ENCODE measurements at regions not wholly inside any gene's neighbourhood (a gene's known extent, or its start where the extent isn't known, plus 50 kb on each side); places are given as distances from the start of the nearest gene placed in this dataset.

DNA sequence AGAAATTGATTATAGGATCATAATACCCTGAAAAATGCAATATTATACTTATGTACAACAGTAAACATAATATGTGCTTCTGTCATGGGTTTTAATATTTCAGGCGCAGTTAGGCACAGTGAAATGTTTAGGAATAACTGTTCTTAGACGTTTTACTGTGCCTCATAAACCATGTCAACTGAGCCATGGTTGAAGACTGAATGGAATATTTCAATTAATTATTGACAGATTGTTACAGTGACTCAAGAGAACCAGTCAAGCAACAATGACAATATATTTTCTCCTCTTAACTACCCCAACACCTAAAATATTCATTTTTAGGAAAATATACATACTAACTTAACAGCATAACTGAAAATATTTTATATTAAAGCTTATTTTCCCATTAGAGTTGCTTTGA is 852.7 kb upstream of the FRG1 start:
- WGBS = 90% methylated on average over 2 of the region's 2 CpGs

GRCh38 chr4:189088780-189089179 is 851.9 kb upstream of the FRG1 start:
- H3K4me1 ChIP-seq (ENCODE audit: insufficient read depth, low read length) = no peaks in the 10 kb centered on the region; the same call in 1 of the 2 replicates
- no peaks in the 10 kb centered on the region for H3K27me3 ChIP-seq (ENCODE audit: insufficient read depth, low read length)
- WGBS = 94% methylated on average over 5 of the region's 5 CpGs
- H3K4me3 ChIP-seq (ENCODE audit: low read length) = no peak overlapping the region
- no peak overlapping the region for H3K27ac ChIP-seq (ENCODE audit: low read depth, low read length)
- no peak overlapping the region for H3K9ac ChIP-seq (ENCODE audit: low read depth, low read length)
- no peaks in the 10 kb centered on the region for H3K36me3 ChIP-seq (ENCODE audit: insufficient read depth, low read length)
- H3K9me3 ChIP-seq (ENCODE audit: insufficient read depth, low read depth, low read length) = no peaks in the 10 kb centered on the region

More for the DNA sequence above, 852.7 kb upstream of the FRG1 start:
- H3K4me3 ChIP-seq (ENCODE audit: low read length) = no peak overlapping the region
- H3K9ac ChIP-seq (ENCODE audit: low read depth, low read length) = no peak overlapping the region
- no peak overlapping the region for H3K27ac ChIP-seq (ENCODE audit: low read depth, low read length)
- H3K27me3 ChIP-seq (ENCODE audit: insufficient read depth, low read length) = no peaks in the 10 kb centered on the region
- H3K36me3 ChIP-seq (ENCODE audit: insufficient read depth, low read length) = no peaks in the 10 kb centered on the region
- H3K9me3 ChIP-seq (ENCODE audit: insufficient read depth, low read depth, low read length) = no peaks in the 10 kb centered on the region
- H3K4me1 ChIP-seq (ENCODE audit: insufficient read depth, low read length) = no peaks in the 10 kb centered on the region; the same call in 1 of the 2 replicates

- Histone ChIP-seq H3K4me3 (ENCODE audit: low read length) (no peak overlapping the region), H3K36me3 (ENCODE audit: insufficient read depth, low read length) (no peaks in the 10 kb centered on the region), H3K9ac (ENCODE audit: low read depth, low read length) (no peak overlapping the region), H3K27ac (ENCODE audit: low read depth, low read length) (no peak overlapping the region), H3K27me3 (ENCODE audit: insufficient read depth, low read length) (no peaks in the 10 kb centered on the region), H3K9me3 (ENCODE audit: insufficient read depth, low read depth, low read length) (no peaks in the 10 kb centered on the region), H3K4me1 (ENCODE audit: insufficient read depth, low read length) (no peaks in the 10 kb centered on the region; the same call in 1 of the 2 replicates)
- WGBS = no CpG with 5 or more reads among the region's 2 CpGs
These were observed 850.4 kb upstream of the FRG1 start for GRCh38 chr4:189090174-189090814.

GRCh38 chr4:189092581-189092980 is 848.1 kb upstream of the FRG1 start:
- Histone ChIP-seq H3K9ac (ENCODE audit: low read depth, low read length) (no peak overlapping the region), H3K36me3 (ENCODE audit: insufficient read depth, low read length) (no peaks in the 10 kb centered on the region), H3K4me3 (ENCODE audit: low read length) (no peak overlapping the region), H3K27me3 (ENCODE audit: insufficient read depth, low read length) (no peaks in the 10 kb centered on the region), H3K4me1 (ENCODE audit: insufficient read depth, low read length) (no peaks in the 10 kb centered on the region; the same call in 1 of the 2 replicates), H3K27ac (ENCODE audit: low read depth, low read length) (no peak overlapping the region), H3K9me3 (ENCODE audit: insufficient read depth, low read depth, low read length) (0 out of 2 replicates have a peak, but pooled peaks cover 3% of the 10 kb centered on the region)
- 92% methylated on average over 4 of the region's 4 CpGs for WGBS

DNA sequence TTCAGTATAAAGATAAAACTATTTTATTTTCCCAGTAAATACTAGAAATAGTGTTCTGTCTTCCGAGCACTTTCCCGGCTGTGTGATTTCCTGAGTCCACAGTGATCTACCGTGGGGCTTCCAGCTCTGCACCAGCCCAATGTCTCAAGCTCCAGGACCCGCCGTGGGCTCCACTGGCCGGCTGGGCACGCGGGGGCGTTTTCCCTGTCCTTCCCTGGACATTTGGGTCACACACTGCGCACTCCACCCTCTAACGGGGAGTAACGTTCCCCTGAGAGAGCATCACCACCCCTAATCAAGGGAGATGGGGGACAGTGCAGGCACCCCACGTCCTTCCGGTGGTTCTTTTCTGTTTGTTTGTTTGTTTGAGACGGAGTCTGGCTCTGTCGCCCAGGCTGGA is 844.6 kb upstream of the FRG1 start:
- Histone ChIP-seq H3K9me3 (ENCODE audit: insufficient read depth, low read depth, low read length) (0 out of 2 replicates have a peak, but pooled peaks cover 3% of the 10 kb centered on the region), H3K27me3 (ENCODE audit: insufficient read depth, low read length) (no peaks in the 10 kb centered on the region), H3K4me3 (ENCODE audit: low read length) (no peak overlapping the region), H3K4me1 (ENCODE audit: insufficient read depth, low read length) (no peaks in the 10 kb centered on the region; the same call in 1 of the 2 replicates), H3K27ac (ENCODE audit: low read depth, low read length) (no peak overlapping the region), H3K9ac (ENCODE audit: low read depth, low read length) (no peak overlapping the region), H3K36me3 (ENCODE audit: insufficient read depth, low read length) (no peaks in the 10 kb centered on the region)
- 97% methylated on average over 16 of the region's 16 CpGs for WGBS

GRCh38 chr4:189096717-189097116 is 844.0 kb upstream of the FRG1 start:
- no peaks in the 10 kb centered on the region for H3K36me3 ChIP-seq (ENCODE audit: insufficient read depth, low read length)
- 0 out of 2 replicates have a peak, but pooled peaks cover 3% of the 10 kb centered on the region for H3K9me3 ChIP-seq (ENCODE audit: insufficient read depth, low read depth, low read length)
- H3K27me3 ChIP-seq (ENCODE audit: insufficient read depth, low read length) = no peaks in the 10 kb centered on the region
- no peak overlapping the region for H3K4me3 ChIP-seq (ENCODE audit: low read length)
- H3K9ac ChIP-seq (ENCODE audit: low read depth, low read length) = no peak overlapping the region
- H3K27ac ChIP-seq (ENCODE audit: low read depth, low read length) = no peak overlapping the region
- WGBS = 97% methylated on average over 25 of the region's 25 CpGs
- no peaks in the 10 kb centered on the region; the same call in 1 of the 2 replicates for H3K4me1 ChIP-seq (ENCODE audit: insufficient read depth, low read length)

GRCh38 chr4:189098932-189099696 is 841.6 kb upstream of the FRG1 start:
- Histone ChIP-seq H3K9me3 (ENCODE audit: insufficient read depth, low read depth, low read length) (0 out of 2 replicates have a peak, but pooled peaks cover 3% of the 10 kb centered on the region), H3K36me3 (ENCODE audit: insufficient read depth, low read length) (no peaks in the 10 kb centered on the region), H3K27me3 (ENCODE audit: insufficient read depth, low read length) (no peaks in the 10 kb centered on the region), H3K4me1 (ENCODE audit: insufficient read depth, low read length) (no peaks in the 10 kb centered on the region), H3K9ac (ENCODE audit: low read depth, low read length) (no peak overlapping the region), H3K4me3 (ENCODE audit: low read length) (no peak overlapping the region), H3K27ac (ENCODE audit: low read depth, low read length) (no peak overlapping the region)
- WGBS = 94% methylated on average over 16 of the region's 16 CpGs

GRCh38 chr4:189113389-189113888 is 827.2 kb upstream of the FRG1 start:
- WGBS = 95% methylated on average over 11 of the region's 11 CpGs
- no peaks in the 10 kb centered on the region for H3K36me3 ChIP-seq (ENCODE audit: insufficient read depth, low read length)
- no peaks in the 10 kb centered on the region for H3K4me1 ChIP-seq (ENCODE audit: insufficient read depth, low read length)
- no peak overlapping the region for H3K4me3 ChIP-seq (ENCODE audit: low read length)
- H3K9me3 ChIP-seq (ENCODE audit: insufficient read depth, low read depth, low read length) = no peaks in the 10 kb centered on the region
- no peak overlapping the region for H3K9ac ChIP-seq (ENCODE audit: low read depth, low read length)
- no peaks in the 10 kb centered on the region for H3K27me3 ChIP-seq (ENCODE audit: insufficient read depth, low read length)
- no peak overlapping the region for H3K27ac ChIP-seq (ENCODE audit: low read depth, low read length)

GRCh38 chr4:189117426-189117825 is 823.2 kb upstream of the FRG1 start:
- H3K9ac ChIP-seq (ENCODE audit: low read depth, low read length) = no peak overlapping the region
- no peaks in the 10 kb centered on the region for H3K4me1 ChIP-seq (ENCODE audit: insufficient read depth, low read length)
- H3K9me3 ChIP-seq (ENCODE audit: insufficient read depth, low read depth, low read length) = no peaks in the 10 kb centered on the region
- H3K27me3 ChIP-seq (ENCODE audit: insufficient read depth, low read length) = no peaks in the 10 kb centered on the region
- no peak overlapping the region for H3K27ac ChIP-seq (ENCODE audit: low read depth, low read length)
- H3K4me3 ChIP-seq (ENCODE audit: low read length) = no peak overlapping the region
- no peaks in the 10 kb centered on the region for H3K36me3 ChIP-seq (ENCODE audit: insufficient read depth, low read length)
- WGBS = 100% methylated on average over 1 of the region's 1 CpG

- H3K9me3 ChIP-seq (ENCODE audit: insufficient read depth, low read depth, low read length) = no peaks in the 10 kb centered on the region
- H3K27me3 ChIP-seq (ENCODE audit: insufficient read depth, low read length) = no peaks in the 10 kb centered on the region
- WGBS = 97% methylated on average over 4 of the region's 4 CpGs
- no peak overlapping the region for H3K27ac ChIP-seq (ENCODE audit: low read depth, low read length)
- H3K9ac ChIP-seq (ENCODE audit: low read depth, low read length) = no peak overlapping the region
- no peak overlapping the region for H3K4me3 ChIP-seq (ENCODE audit: low read length)
- no peaks in the 10 kb centered on the region for H3K4me1 ChIP-seq (ENCODE audit: insufficient read depth, low read length)
- H3K36me3 ChIP-seq (ENCODE audit: insufficient read depth, low read length) = no peaks in the 10 kb centered on the region
These were observed 819.3 kb upstream of the FRG1 start for GRCh38 chr4:189121336-189121735.

- H3K4me3 ChIP-seq (ENCODE audit: low read length) = no peak overlapping the region
- H3K9ac ChIP-seq (ENCODE audit: low read depth, low read length) = no peak overlapping the region
- H3K36me3 ChIP-seq (ENCODE audit: insufficient read depth, low read length) = no peaks in the 10 kb centered on the region
- WGBS = 44% methylated on average over 8 of the region's 10 CpGs
- no peaks in the 10 kb centered on the region for H3K9me3 ChIP-seq (ENCODE audit: insufficient read depth, low read depth, low read length)
- no peak overlapping the region for H3K27ac ChIP-seq (ENCODE audit: low read depth, low read length)
- H3K27me3 ChIP-seq (ENCODE audit: insufficient read depth, low read length) = no peaks in the 10 kb centered on the region
- H3K4me1 ChIP-seq (ENCODE audit: insufficient read depth, low read length) = no peaks in the 10 kb centered on the region
These were observed 816.4 kb upstream of the FRG1 start for GRCh38 chr4:189124149-189124758.

Measured in HUES64 (cell line).